HUDEP-2 (cell line): ENCODE measurements at regions not wholly inside any gene's neighbourhood (a gene's known extent, or its start where the extent isn't known, plus 50 kb on each side); places are given as distances from the start of the nearest gene placed in this dataset.

ENCODE experiments used
- DNase-seq, 76 experiments: peaks; one replicate each; lab custom pipeline; 2025; ENCODE audit not compliant: unreplicated experiment in 76 of 76; lab: John Stamatoyannopoulos, UW

GRCh38 chr2:160670618-160671017 lies 177.0 kb upstream of the RBMS1 start:
- no peak for DNase-seq

- DNase-seq = no peak
Observed at GRCh38 chr2:160672211-160672610, 178.6 kb upstream of the RBMS1 start.

- no peak for DNase-seq
Observed at GRCh38 chr2:160674146-160674750, 180.6 kb upstream of the RBMS1 start.

GRCh38 chr2:160679686-160680085 lies 186.1 kb upstream of the RBMS1 start:
- DNase-seq = no peak

GRCh38 chr2:160680294-160680693 lies 186.7 kb upstream of the RBMS1 start:
- no peak for DNase-seq

- DNase-seq = no peak
Observed at GRCh38 chr2:160680974-160681373, 187.4 kb upstream of the RBMS1 start.

GRCh38 chr2:160683206-160683605 lies 189.6 kb upstream of the RBMS1 start:
- DNase-seq = no peak

GRCh38 chr2:160687629-160688028 lies 194.0 kb upstream of the RBMS1 start:
- no peak for DNase-seq

- DNase-seq = no peak
Observed at GRCh38 chr2:160689441-160689840, 195.8 kb upstream of the RBMS1 start.

GRCh38 chr2:160694221-160694620 lies 200.6 kb upstream of the RBMS1 start:
- DNase-seq = no peak

- no peak for DNase-seq
Observed at GRCh38 chr2:160694631-160695030, 201.0 kb upstream of the RBMS1 start.

- no peak for DNase-seq
Observed at GRCh38 chr2:160695402-160696086, 201.9 kb upstream of the RBMS1 start.

- no peak for DNase-seq
Observed at GRCh38 chr2:160696087-160696452, 202.5 kb upstream of the RBMS1 start.

GRCh38 chr2:160697817-160698216 lies 204.2 kb upstream of the RBMS1 start:
- no peak for DNase-seq

GRCh38 chr2:160700021-160700814 lies 206.6 kb upstream of the RBMS1 start:
- DNase-seq = no peak

- no peak for DNase-seq
Observed at GRCh38 chr2:160701822-160702221, 208.2 kb upstream of the RBMS1 start.

- no peak for DNase-seq
Observed at GRCh38 chr2:160702754-160703153, 209.1 kb upstream of the RBMS1 start.

- no peak for DNase-seq
Observed at GRCh38 chr2:160703648-160704585, 210.3 kb upstream of the RBMS1 start.

- DNase-seq = no peak
Observed at GRCh38 chr2:160715428-160715827, 221.8 kb upstream of the RBMS1 start.

GRCh38 chr2:160719116-160719515 lies 225.5 kb upstream of the RBMS1 start:
- no peak for DNase-seq

GRCh38 chr2:160720098-160720497 lies 226.5 kb upstream of the RBMS1 start:
- no peak for DNase-seq
